H1 (cell line): ENCODE measurements at regions not wholly inside any gene's neighbourhood (a gene's known extent, or its start where the extent isn't known, plus 50 kb on each side); places are given as distances from the start of the nearest gene placed in this dataset.

ENCODE experiments used
- CTCF ChIA-PET: fragments of 300-600 bp; sonication (Branson Sonifier 250); formaldehyde crosslinking; loops from one replicate; lab custom pipeline; 2021; ENCODE audit not compliant: partially characterized antibody; lab: Charles Lee
- POLR2A ChIA-PET: fragments of 300-600 bp; sonication (Branson Sonifier 250); formaldehyde crosslinking; loops from one replicate; lab custom pipeline; 2021; ENCODE audit warnings: inconsistent platforms; ENCODE audit not compliant: partially characterized antibody; lab: Charles Lee
- DNase-seq, 2 experiments: peaks; one replicate each; pipeline versions ENCODE4 v3.0.0 to v3.0.0-alpha.2; 2010 to 2022; ENCODE audit warnings: low spot score in 2 of 2, low read depth in 1 of 2, mixed read lengths in 1 of 2
- FAIRE-seq: peaks from 2 replicates; lab custom pipeline; 2011; peaks lifted over from hg19 to GRCh38; lab: Jason Lieb, UNC
- H2AFZ ChIP-seq: 2 replicates; pipeline ENCODE4 v1.8.1; 2012; ENCODE audit warnings: low read length, inconsistent platforms
- H2AK5ac ChIP-seq: 2 replicates; pipeline ENCODE4 v1.6.1; 2013; ENCODE audit warnings: low read depth, low read length
- H2BK120ac ChIP-seq: replicated peaks from 2 replicates; pipeline ENCODE3; 2013; ENCODE audit warnings: low read depth, low read length, inconsistent platforms
- H2BK12ac ChIP-seq: 2 replicates; pipeline ENCODE4 v1.6.1; 2013; ENCODE audit warnings: low read depth, low read length
- H2BK15ac ChIP-seq: 2 replicates; pipeline ENCODE4 v1.6.1; 2013; ENCODE audit warnings: low read length
- H2BK20ac ChIP-seq: 2 replicates; pipeline ENCODE4 v1.6.1; 2013; ENCODE audit warnings: low read length
- H2BK5ac ChIP-seq: 2 replicates; pipeline ENCODE4 v1.6.1; 2013; ENCODE audit warnings: low read depth, low read length
- H3K14ac ChIP-seq: 2 replicates; pipeline ENCODE4 v1.6.1; 2013; ENCODE audit warnings: inconsistent platforms; ENCODE audit not compliant: insufficient read length
- H3K18ac ChIP-seq: 2 replicates; pipeline ENCODE4 v1.6.1; 2013; ENCODE audit warnings: low read length; ENCODE audit errors: extremely low read depth
- H3K23ac ChIP-seq: 2 replicates; pipeline ENCODE4 v1.6.1; 2013; ENCODE audit warnings: inconsistent platforms; ENCODE audit not compliant: insufficient read length
- H3K23me2 ChIP-seq: 2 replicates; pipeline ENCODE4 v1.6.1; 2013; ENCODE audit warnings: low read depth, low read length
- H3K27ac ChIP-seq: 2 replicates; pipeline ENCODE4 v1.6.1; 2011; ENCODE audit warnings: low read depth, low read length, inconsistent platforms
- H3K27me3 ChIP-seq, 4 experiments: replicated peaks in 1 of 4; 1 replicate in 1 of 4; 2 replicates in 3 of 4; pipeline versions ENCODE4 v1.6.1 to v1.8.1; 2011 to 2013; ENCODE audit warnings: low read length in 3 of 4, mild to moderate bottlenecking in 3 of 4, inconsistent platforms in 2 of 4, mixed read lengths in 2 of 4, moderate library complexity in 1 of 4; ENCODE audit not compliant: control insufficient read depth in 3 of 4, insufficient read depth in 3 of 4; ENCODE audit errors: extremely low read depth in 1 of 4
- H3K36me3 ChIP-seq, 4 experiments: 2 replicates each; pipeline versions ENCODE4 v1.6.1 to v1.8.1; 2011 to 2013; ENCODE audit warnings: mild to moderate bottlenecking in 4 of 4, low read length in 3 of 4, moderate library complexity in 2 of 4, control low read depth in 1 of 4, inconsistent platforms in 1 of 4; ENCODE audit not compliant: insufficient read depth in 4 of 4, control insufficient read depth in 2 of 4
- H3K4ac ChIP-seq: replicated peaks from 2 replicates; pipeline ENCODE3; 2013; ENCODE audit warnings: low read length, low read depth, mixed read lengths, inconsistent platforms; ENCODE audit not compliant: insufficient read length
- H3K4me1 ChIP-seq, 4 experiments: replicated peaks in 1 of 4; 1 replicate in 1 of 4; 2 replicates in 3 of 4; pipeline versions ENCODE4 v1.6.1 to v1.8.1; 2011 to 2013; ENCODE audit warnings: low read length in 3 of 4, inconsistent platforms in 2 of 4, mixed read lengths in 1 of 4; ENCODE audit not compliant: insufficient read depth in 4 of 4, control insufficient read depth in 3 of 4
- H3K4me2 ChIP-seq, 2 experiments: 2 replicates each; pipeline versions ENCODE4 v1.6.1 to v1.8.1; 2011 to 2013; ENCODE audit warnings: low read depth in 2 of 2, low read length in 2 of 2, control low read depth in 1 of 2, inconsistent platforms in 1 of 2, mild to moderate bottlenecking in 1 of 2; ENCODE audit not compliant: insufficient read depth in 1 of 2
- H3K4me3 ChIP-seq, 4 experiments: fragments of 200-600, 300-600 bp in 1 of 4; sonication (generic), shearing (Covaris generic), sonication (Bioruptor Twin) in 1 of 4; 2 replicates each; pipeline versions ENCODE4 v1.5.1 to v1.8.1; 2011 to 2016; ENCODE audit warnings: low read length in 4 of 4, low read depth in 3 of 4, control low read depth in 2 of 4, inconsistent platforms in 2 of 4, mild to moderate bottlenecking in 2 of 4, mixed read lengths in 1 of 4, moderate library complexity in 1 of 4; ENCODE audit not compliant: insufficient read depth in 2 of 4; ENCODE audit errors: extremely low read depth in 1 of 4
- H3K56ac ChIP-seq: replicated peaks from 2 replicates; pipeline ENCODE3; 2013; ENCODE audit warnings: low read depth, mild to moderate bottlenecking, mixed read lengths, low read length, inconsistent platforms; ENCODE audit not compliant: insufficient read length
- H3K79me1 ChIP-seq: 2 replicates; pipeline ENCODE4 v1.6.1; 2013; ENCODE audit warnings: low read depth, low read length, control low read depth
- H3K79me2 ChIP-seq, 2 experiments: 2 replicates each; pipeline versions ENCODE4 v1.6.1 to v1.8.1; 2012 to 2013; ENCODE audit warnings: low read length in 2 of 2, mild to moderate bottlenecking in 2 of 2, inconsistent platforms in 1 of 2; ENCODE audit not compliant: insufficient read depth in 2 of 2, control insufficient read depth in 1 of 2
- H3K9ac ChIP-seq, 4 experiments: replicated peaks in 1 of 4; 1 replicate in 1 of 4; 2 replicates in 3 of 4; pipeline versions ENCODE4 v1.6.1 to v1.8.1; 2011 to 2013; ENCODE audit warnings: low read depth in 3 of 4, low read length in 3 of 4, control low read depth in 2 of 4, mild to moderate bottlenecking in 2 of 4, moderate library complexity in 2 of 4, inconsistent platforms in 1 of 4; ENCODE audit errors: extremely low read depth in 1 of 4
- H3K9me3 ChIP-seq, 2 experiments: 2 replicates each; pipeline versions ENCODE4 v1.6.1 to v1.8.1; 2012 to 2013; ENCODE audit warnings: mild to moderate bottlenecking in 2 of 2, moderate library complexity in 2 of 2, control low read depth in 1 of 2, inconsistent platforms in 1 of 2, low read depth in 1 of 2, low read length in 1 of 2, mixed read lengths in 1 of 2; ENCODE audit not compliant: insufficient read depth in 2 of 2
- H4K20me1 ChIP-seq, 2 experiments: replicated peaks in 1 of 2; 2 replicates each; pipeline versions ENCODE3 to v1.8.1; 2011 to 2013; ENCODE audit warnings: inconsistent platforms in 2 of 2, low read length in 2 of 2, mild to moderate bottlenecking in 1 of 2; ENCODE audit not compliant: insufficient read depth in 2 of 2, control insufficient read depth in 1 of 2
- H4K5ac ChIP-seq: 2 replicates; pipeline ENCODE4 v1.6.1; 2013; ENCODE audit warnings: low read length, low read depth, mixed read lengths, inconsistent platforms; ENCODE audit not compliant: insufficient read length
- H4K8ac ChIP-seq: 2 replicates; pipeline ENCODE4 v1.8.0; 2013; ENCODE audit warnings: mild to moderate bottlenecking, moderate library complexity, low read length, inconsistent platforms; ENCODE audit not compliant: insufficient read depth; ENCODE audit errors: extremely low read depth
- H4K91ac ChIP-seq: replicated peaks from 2 replicates; pipeline ENCODE3; 2013; ENCODE audit warnings: low read length, mixed read lengths, inconsistent platforms; ENCODE audit not compliant: insufficient read length
- BRCA1 ChIP-seq: IDR thresholded peaks from 2 replicates; pipeline ENCODE4 v1.6.1; 2012; ENCODE audit warnings: low read depth, low read length, improper control_type of control experiment
- WGBS, 2 experiments: shearing (Covaris generic) in 1 of 2; methylation state at CpG; one replicate each; pipeline versions ENCODE4 v1.1.6 to v1.1.7; 2013 to 2015; ENCODE audit warnings: low lambda C conversion rate in 2 of 2, mixed read lengths in 2 of 2, inconsistent platforms in 1 of 2, low coverage in 1 of 2, missing lambda C conversion rate in 1 of 2; ENCODE audit not compliant: insufficient replicate concordance in 2 of 2, insufficient coverage in 1 of 2, insufficient read length in 1 of 2; ENCODE audit errors: extremely low coverage in 1 of 2, missing lambda C conversion rate in 1 of 2; 5-methylcytosine and 5-hydroxymethylcytosine counted together

GRCh38 chr6:128767150-128767549 is 115.8 kb upstream of the LAMA2 start:
- Histone ChIP-seq H3K23ac (no peak overlapping the region), H3K36me3 (no peaks in the 10 kb centered on the region), H4K5ac (no peak overlapping the region), H3K4me1 (no peaks in the 10 kb centered on the region), H3K18ac (no peak overlapping the region), H3K4me2 (no peak overlapping the region), H4K91ac (no peak overlapping the region), H2BK15ac (no peak overlapping the region), H4K8ac (no peak overlapping the region), H4K20me1 (no peaks in the 10 kb centered on the region), H2BK20ac (no peak overlapping the region), H2BK120ac (no peak overlapping the region), H3K27ac (no peak overlapping the region), H3K9me3 (peaks cover 12 to 15% of the 10 kb centered on the region in 2 experiments), H3K79me1 (no peaks in the 10 kb centered on the region), H3K9ac (no peak overlapping the region), H2BK12ac (no peak overlapping the region), H3K14ac (no peak overlapping the region), H3K79me2 (no peaks in the 10 kb centered on the region), H2BK5ac (no peak overlapping the region), H3K4ac (no peak overlapping the region), H3K27me3 (no peaks in the 10 kb centered on the region), H3K56ac (no peak overlapping the region), H2AFZ (no peak overlapping the region), H3K4me3 (no peak overlapping the region), H2AK5ac (no peak overlapping the region), H3K23me2 (no peaks in the 10 kb centered on the region)
- no peak for FAIRE-seq
- WGBS, 2 experiments = 100% methylated on average over 1 of the region's 1 CpG; no CpG with 5 or more reads in 1 of the 2 experiments
- CTCF ChIA-PET = no interaction called here
- POLR2A ChIA-PET = interaction anchor here (1.3 kb wide), 1 partner anchor 8 kb away, joined by 3 read pairs; no protein-coding TSS in a partner anchor
- no peak for DNase-seq
- no peak for TF ChIP-seq BRCA1
